GM12875 (cell line): ENCODE measurements at regions not wholly inside any gene's neighbourhood (a gene's known extent, or its start where the extent isn't known, plus 50 kb on each side); places are given as distances from the start of the nearest gene placed in this dataset.

Source experiments
- H3K4me3 ChIP-seq: one replicate; pipeline ENCODE4 v1.5.1; 2011; ENCODE audit warnings: low read depth, low read length, control low read depth
- TF ChIP-seq, protein P1 (sequence below): IDR thresholded peaks from 2 replicates; pipeline ENCODE4 v1.5.1; 2011; ENCODE audit warnings: low read depth, mild to moderate bottlenecking, control low read depth, inconsistent platforms, low read length, moderate library complexity, borderline replicate concordance; ENCODE audit not compliant: insufficient read depth

GRCh38 chr17:5693821-5694220 lies 109.5 kb upstream of the NLRP1 start:
- no peak overlapping the region for H3K4me3 ChIP-seq
- TF ChIP-seq, protein P1, sequence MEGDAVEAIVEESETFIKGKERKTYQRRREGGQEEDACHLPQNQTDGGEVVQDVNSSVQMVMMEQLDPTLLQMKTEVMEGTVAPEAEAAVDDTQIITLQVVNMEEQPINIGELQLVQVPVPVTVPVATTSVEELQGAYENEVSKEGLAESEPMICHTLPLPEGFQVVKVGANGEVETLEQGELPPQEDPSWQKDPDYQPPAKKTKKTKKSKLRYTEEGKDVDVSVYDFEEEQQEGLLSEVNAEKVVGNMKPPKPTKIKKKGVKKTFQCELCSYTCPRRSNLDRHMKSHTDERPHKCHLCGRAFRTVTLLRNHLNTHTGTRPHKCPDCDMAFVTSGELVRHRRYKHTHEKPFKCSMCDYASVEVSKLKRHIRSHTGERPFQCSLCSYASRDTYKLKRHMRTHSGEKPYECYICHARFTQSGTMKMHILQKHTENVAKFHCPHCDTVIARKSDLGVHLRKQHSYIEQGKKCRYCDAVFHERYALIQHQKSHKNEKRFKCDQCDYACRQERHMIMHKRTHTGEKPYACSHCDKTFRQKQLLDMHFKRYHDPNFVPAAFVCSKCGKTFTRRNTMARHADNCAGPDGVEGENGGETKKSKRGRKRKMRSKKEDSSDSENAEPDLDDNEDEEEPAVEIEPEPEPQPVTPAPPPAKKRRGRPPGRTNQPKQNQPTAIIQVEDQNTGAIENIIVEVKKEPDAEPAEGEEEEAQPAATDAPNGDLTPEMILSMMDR = no peak

DNA sequence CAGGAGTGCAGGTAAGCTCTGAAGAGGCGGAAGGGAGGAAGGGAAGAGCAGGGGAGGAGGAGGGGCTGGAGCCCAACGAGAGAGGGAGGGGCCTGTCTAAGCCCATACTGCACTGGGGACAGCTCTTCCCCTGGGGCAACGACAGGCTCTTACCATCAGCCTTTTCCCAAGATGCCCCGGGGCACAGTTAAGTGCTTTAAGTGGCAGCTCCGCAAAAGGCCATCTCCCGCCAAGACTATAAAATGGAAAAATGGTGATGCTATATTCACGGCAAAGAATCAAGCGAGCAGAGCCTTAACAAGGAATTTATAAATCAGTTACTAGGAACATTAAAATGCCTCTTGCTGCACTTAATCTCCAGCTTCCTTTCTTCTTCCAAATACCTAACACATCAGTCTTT lies 110.2 kb upstream of the NLRP1 start:
- no peak overlapping the region for H3K4me3 ChIP-seq
- TF ChIP-seq, protein P1 = no peak

DNA sequence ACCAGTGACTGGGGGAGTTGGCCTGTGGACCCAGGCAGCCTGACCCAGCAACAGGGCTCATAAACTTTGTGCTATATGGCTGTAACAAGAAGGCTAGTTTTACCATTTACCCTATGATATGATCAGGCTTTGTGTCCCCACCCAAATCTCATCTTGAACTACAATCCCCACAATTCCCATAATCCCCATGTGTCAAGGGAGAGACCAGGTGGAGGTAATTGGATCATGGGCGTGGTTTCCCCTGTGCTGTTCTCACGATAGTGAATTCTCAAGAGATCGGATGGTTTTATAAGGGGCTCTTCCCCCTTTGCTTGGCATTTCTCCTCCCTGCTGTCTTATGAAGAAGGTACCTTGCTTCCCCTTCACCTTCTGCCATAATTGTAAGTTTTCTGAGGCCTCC lies 111.2 kb upstream of the NLRP1 start:
- TF ChIP-seq, protein P1 = no peak
- H3K4me3 ChIP-seq = no peak overlapping the region

GRCh38 chr17:5698959-5699358 lies 114.7 kb upstream of the NLRP1 start:
- TF ChIP-seq, protein P1 = no peak
- no peak overlapping the region for H3K4me3 ChIP-seq

DNA sequence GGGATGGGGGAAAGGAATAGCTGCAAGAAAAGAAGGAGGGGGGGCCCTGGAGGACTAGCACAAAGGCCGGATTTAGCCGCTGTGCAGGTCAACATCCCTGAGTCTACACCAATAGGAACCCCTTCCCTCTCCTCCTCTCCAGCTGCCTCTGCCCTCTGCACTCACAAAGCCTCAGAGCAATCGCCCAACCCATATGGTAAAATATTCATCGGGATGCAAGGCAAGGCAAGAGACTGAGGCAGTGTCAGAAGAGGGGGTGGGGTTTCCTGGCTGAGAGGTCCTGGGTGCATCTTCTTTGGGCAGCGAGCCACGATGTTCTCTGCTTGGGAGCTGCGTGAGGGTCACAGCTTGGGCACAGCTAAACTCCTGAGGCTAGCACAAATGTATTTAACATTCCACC lies 115.5 kb upstream of the NLRP1 start:
- TF ChIP-seq, protein P1 = no peak
- no peak overlapping the region for H3K4me3 ChIP-seq

- TF ChIP-seq, protein P1 = no peak
- H3K4me3 ChIP-seq = no peak overlapping the region
These were observed 116.4 kb upstream of the NLRP1 start for GRCh38 chr17:5700745-5701144.

DNA sequence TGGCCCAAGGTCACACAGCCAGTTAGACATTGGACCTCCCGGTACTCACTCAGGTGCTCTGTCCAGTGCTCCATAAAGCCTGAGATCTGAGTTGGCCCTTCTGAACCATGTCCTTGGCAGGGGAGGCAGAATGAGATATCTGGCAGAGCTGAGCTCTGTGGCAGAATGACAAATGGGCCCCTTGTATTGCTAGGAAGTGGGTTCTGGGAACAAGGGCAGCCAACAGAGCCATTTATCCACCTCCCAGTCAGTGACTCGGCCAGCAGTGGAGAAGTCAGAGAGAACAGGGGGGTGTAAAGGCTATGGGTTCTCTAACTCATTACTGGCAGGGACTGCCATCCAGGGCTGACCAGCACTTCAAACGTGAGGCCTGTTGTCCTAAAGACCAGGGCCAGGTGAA lies 117.1 kb upstream of the NLRP1 start:
- H3K4me3 ChIP-seq = no peak overlapping the region

More for the DNA sequence above, 117.1 kb upstream of the NLRP1 start:
- TF ChIP-seq, protein P1 = no peak
